NB4 (cell line): ENCODE measurements at regions not wholly inside any gene's neighbourhood (a gene's known extent, or its start where the extent isn't known, plus 50 kb on each side); places are given as distances from the start of the nearest gene placed in this dataset.

Experiments used
- MAX ChIP-seq: IDR thresholded peaks from 2 replicates; pipeline ENCODE4 v1.6.1; 2011; ENCODE audit warnings: low read depth, low read length
- MYC ChIP-seq: IDR thresholded peaks from 2 replicates; pipeline ENCODE4 v1.6.1; 2011; ENCODE audit warnings: low read depth, low read length
- POLR2A ChIP-seq: IDR thresholded peaks from 2 replicates; pipeline ENCODE4 v1.6.1; 2011; ENCODE audit warnings: mild to moderate bottlenecking; ENCODE audit not compliant: insufficient read length; ENCODE audit errors: extremely low read depth
- TF ChIP-seq, protein P1 (sequence below): IDR thresholded peaks from one replicate; pipeline ENCODE4 v1.5.1; 2012; ENCODE audit warnings: low read depth, low read length

GRCh38 chr4:127525608-127526007 is 107.1 kb upstream of the INTU start:
- TF ChIP-seq, protein P1, sequence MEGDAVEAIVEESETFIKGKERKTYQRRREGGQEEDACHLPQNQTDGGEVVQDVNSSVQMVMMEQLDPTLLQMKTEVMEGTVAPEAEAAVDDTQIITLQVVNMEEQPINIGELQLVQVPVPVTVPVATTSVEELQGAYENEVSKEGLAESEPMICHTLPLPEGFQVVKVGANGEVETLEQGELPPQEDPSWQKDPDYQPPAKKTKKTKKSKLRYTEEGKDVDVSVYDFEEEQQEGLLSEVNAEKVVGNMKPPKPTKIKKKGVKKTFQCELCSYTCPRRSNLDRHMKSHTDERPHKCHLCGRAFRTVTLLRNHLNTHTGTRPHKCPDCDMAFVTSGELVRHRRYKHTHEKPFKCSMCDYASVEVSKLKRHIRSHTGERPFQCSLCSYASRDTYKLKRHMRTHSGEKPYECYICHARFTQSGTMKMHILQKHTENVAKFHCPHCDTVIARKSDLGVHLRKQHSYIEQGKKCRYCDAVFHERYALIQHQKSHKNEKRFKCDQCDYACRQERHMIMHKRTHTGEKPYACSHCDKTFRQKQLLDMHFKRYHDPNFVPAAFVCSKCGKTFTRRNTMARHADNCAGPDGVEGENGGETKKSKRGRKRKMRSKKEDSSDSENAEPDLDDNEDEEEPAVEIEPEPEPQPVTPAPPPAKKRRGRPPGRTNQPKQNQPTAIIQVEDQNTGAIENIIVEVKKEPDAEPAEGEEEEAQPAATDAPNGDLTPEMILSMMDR, result no peak
- TF ChIP-seq MAX, result no peak
- no peak for TF ChIP-seq POLR2A
- no peak for TF ChIP-seq MYC
